ENCODE measurements at regions not wholly inside any gene's neighbourhood (a gene's known extent, or its start where the extent isn't known, plus 50 kb on each side); places are given as distances from the start of the nearest gene placed in this dataset.
"Not testable (repeated sequence)": the region's sequence is repeated elsewhere in the genome, so short reads cannot be mapped to it uniquely, and the experiment has no call there.

DNA sequence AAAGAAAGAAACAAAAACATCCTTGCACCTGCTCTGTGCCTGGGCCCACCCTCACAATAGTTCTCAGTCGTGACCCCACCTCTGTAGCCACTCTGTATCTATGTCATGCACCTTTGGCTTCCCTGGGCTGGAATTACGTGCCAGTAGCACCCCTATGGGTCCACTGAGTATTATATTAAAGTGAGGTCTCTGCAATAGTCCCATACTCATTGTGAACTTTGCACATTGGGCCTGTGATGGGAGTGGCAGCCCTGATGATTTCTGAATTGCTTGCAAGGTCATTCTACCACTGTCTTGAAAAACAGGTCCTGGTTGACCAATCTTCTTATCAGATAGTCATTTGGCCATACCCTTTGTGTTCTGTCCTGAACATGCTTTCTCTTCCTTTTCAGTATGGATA lies 1012.1 kb downstream of the RAB28 start:
- H3K36me3 ChIP-seq (ENCODE audit: insufficient read depth, low read length), result no peaks in the 10 kb centered on the region
- TF ChIP-seq FOXP2 (optimal IDR thresholded peaks at IDR 0.05; ENCODE audit: control extremely low read depth, extremely low read length, insufficient read depth), result no peak
- no peak for TF ChIP-seq POLR2AphosphoS5 (IDR thresholded peaks at IDR 0.05; ENCODE audit: borderline replicate concordance, low read depth, low read length)
- TF ChIP-seq EZH2 (IDR thresholded peaks at IDR 0.05), result no peak
- no peak overlapping the region for H3K4me3 ChIP-seq
- no peak overlapping the region for H3K9ac ChIP-seq (ENCODE audit: insufficient read length)
- H3K27ac ChIP-seq, result no peak overlapping the region
- no peak for DNase-seq (ENCODE audit: low read depth, low spot score)
- H3K9me3 ChIP-seq (ENCODE audit: low read depth, low read length), result no peaks in the 10 kb centered on the region

DNA sequence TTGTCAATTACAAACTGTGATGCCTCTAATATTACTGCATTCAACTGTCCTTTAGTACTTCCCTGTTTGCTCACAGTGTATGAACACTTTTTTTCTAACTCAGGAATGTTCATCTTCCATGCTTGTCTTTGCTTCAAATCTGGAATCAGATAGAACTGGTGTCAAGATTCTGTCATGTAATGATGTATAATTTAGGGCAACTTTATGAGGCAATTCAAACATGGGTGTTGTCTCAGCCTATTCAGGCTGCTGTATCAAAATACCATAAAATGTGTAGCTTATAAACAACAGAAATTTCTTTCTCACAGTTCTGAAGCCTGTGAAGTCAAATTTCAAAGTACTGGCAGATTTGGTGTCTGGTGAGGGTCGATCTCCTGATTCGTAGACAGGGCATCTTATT lies 1012.9 kb downstream of the RAB28 start:
- Histone ChIP-seq H3K9ac (ENCODE audit: insufficient read length) (no peak overlapping the region), H3K4me3 (no peak overlapping the region), H3K9me3 (ENCODE audit: low read depth, low read length) (no peaks in the 10 kb centered on the region), H3K27ac (no peak overlapping the region), H3K36me3 (ENCODE audit: insufficient read depth, low read length) (no peaks in the 10 kb centered on the region)
- no peak for DNase-seq (ENCODE audit: low read depth, low spot score)
- TF ChIP-seq EZH2 (IDR thresholded peaks at IDR 0.05) (no peak), FOXP2 (optimal IDR thresholded peaks at IDR 0.05; ENCODE audit: control extremely low read depth, extremely low read length, insufficient read depth) (no peak), POLR2AphosphoS5 (IDR thresholded peaks at IDR 0.05; ENCODE audit: borderline replicate concordance, low read depth, low read length) (no peak)

DNA sequence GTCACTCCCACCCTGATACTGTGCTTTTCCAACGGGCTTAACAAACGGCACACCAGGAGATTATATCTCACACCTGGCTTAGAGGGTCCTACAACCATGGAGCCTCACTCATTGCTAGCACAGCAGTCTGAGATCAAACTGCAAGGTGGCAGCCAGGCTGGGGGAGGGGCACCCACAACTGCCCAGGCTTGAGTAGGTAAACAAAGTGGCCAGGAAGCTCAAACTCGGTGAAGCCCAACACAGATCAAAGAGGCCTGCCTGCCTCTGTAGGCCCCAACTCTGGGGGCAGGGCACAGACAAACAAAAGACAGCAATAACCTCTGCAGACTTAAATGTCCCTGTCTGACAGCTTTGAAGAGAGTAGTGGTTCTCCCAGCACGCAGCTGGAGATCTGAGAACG lies 1022.6 kb downstream of the RAB28 start:
- not testable (repeated sequence) for H3K4me3 ChIP-seq; H3K36me3 ChIP-seq (ENCODE audit: insufficient read depth, low read length); H3K9me3 ChIP-seq (ENCODE audit: low read depth, low read length); H3K27ac ChIP-seq; H3K9ac ChIP-seq (ENCODE audit: insufficient read length); DNase-seq (ENCODE audit: low read depth, low spot score)

DNA sequence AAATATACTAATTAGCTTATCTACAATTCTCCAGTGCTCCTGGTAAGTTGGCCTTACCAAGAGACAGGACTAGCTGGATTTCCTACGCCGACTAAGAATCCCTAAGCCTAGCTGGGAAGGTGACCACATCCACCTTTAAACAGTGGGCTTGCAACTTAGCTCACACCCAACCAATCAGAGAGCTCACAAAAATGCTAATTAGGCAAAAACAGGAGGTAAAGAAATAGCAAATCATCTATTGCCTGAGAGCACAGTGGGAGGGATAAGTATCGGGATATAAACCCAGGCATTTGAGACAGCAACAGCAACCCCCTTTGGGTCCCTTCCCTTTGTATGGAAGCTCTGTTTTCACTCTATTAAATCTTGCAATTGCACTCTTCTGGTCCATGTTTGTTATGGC lies 1025.0 kb downstream of the RAB28 start:
- TF ChIP-seq FOXP2 (optimal IDR thresholded peaks at IDR 0.05; ENCODE audit: control extremely low read depth, extremely low read length, insufficient read depth) (no peak), POLR2AphosphoS5 (IDR thresholded peaks at IDR 0.05; ENCODE audit: borderline replicate concordance, low read depth, low read length) (no peak), EZH2 (IDR thresholded peaks at IDR 0.05) (no peak)
- Histone ChIP-seq H3K36me3 (ENCODE audit: insufficient read depth, low read length) (no peaks in the 10 kb centered on the region), H3K9me3 (ENCODE audit: low read depth, low read length) (no peaks in the 10 kb centered on the region), H3K4me3 (no peak overlapping the region), H3K27ac (no peak overlapping the region), H3K9ac (ENCODE audit: insufficient read length) (no peak overlapping the region)
- DNase-seq (ENCODE audit: low read depth, low spot score), result no peak

DNA sequence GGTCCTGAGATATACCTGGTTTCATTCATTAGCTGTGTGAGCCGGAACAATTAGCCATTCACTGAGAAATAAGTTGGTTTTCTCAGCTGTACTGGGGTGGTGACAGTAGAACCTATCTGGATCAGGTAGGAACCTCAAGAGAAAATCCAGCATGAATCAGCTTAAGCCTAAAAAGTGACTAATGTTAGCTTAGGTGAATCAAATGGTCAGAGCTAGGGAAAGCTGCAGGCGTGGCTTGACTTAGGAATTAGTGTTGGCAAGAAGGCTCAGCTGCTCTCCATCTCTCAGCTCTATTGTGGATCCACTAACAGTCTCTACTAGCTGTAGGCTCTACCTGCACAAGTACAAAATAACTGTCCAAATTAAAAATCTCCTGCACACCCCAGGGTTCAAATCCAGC lies 1025.5 kb downstream of the RAB28 start:
- H3K36me3 ChIP-seq (ENCODE audit: insufficient read depth, low read length), result no peaks in the 10 kb centered on the region
- no peak overlapping the region for H3K4me3 ChIP-seq
- DNase-seq (ENCODE audit: low read depth, low spot score), result no peak
- TF ChIP-seq FOXP2 (optimal IDR thresholded peaks at IDR 0.05; ENCODE audit: control extremely low read depth, extremely low read length, insufficient read depth), result no peak
- TF ChIP-seq POLR2AphosphoS5 (IDR thresholded peaks at IDR 0.05; ENCODE audit: borderline replicate concordance, low read depth, low read length), result no peak
- TF ChIP-seq EZH2 (IDR thresholded peaks at IDR 0.05), result no peak
- no peak overlapping the region for H3K27ac ChIP-seq
- H3K9ac ChIP-seq (ENCODE audit: insufficient read length), result no peak overlapping the region
- no peaks in the 10 kb centered on the region for H3K9me3 ChIP-seq (ENCODE audit: low read depth, low read length)

DNA sequence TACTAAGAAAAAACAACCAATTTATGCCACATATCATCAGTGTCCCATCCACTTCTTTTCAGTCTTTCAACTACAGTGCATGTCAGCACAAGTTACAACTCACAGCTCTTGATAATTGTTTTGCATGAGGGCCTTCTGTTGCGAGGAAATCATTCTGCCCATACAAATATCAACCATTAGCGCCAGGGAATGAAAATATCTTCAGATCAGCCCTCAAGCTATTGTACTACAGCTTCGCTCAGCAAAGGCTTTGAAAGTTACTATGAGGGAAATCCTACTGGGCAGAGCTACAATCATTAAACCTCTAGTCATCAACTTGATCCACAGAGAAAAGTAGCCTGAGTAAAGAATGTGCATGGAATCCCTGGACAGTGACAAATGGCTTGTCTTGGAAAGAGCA lies 1023.6 kb upstream of the HS3ST1 start:
- no peak overlapping the region for H3K27ac ChIP-seq
- H3K4me3 ChIP-seq, result no peak overlapping the region
- TF ChIP-seq EZH2 (IDR thresholded peaks at IDR 0.05) (no peak), FOXP2 (optimal IDR thresholded peaks at IDR 0.05; ENCODE audit: control extremely low read depth, extremely low read length, insufficient read depth) (no peak), POLR2AphosphoS5 (IDR thresholded peaks at IDR 0.05; ENCODE audit: borderline replicate concordance, low read depth, low read length) (no peak)
- no peaks in the 10 kb centered on the region for H3K9me3 ChIP-seq (ENCODE audit: low read depth, low read length)
- H3K9ac ChIP-seq (ENCODE audit: insufficient read length), result no peak overlapping the region
- H3K36me3 ChIP-seq (ENCODE audit: insufficient read depth, low read length), result no peaks in the 10 kb centered on the region
- DNase-seq (ENCODE audit: low read depth, low spot score), result no peak

DNA sequence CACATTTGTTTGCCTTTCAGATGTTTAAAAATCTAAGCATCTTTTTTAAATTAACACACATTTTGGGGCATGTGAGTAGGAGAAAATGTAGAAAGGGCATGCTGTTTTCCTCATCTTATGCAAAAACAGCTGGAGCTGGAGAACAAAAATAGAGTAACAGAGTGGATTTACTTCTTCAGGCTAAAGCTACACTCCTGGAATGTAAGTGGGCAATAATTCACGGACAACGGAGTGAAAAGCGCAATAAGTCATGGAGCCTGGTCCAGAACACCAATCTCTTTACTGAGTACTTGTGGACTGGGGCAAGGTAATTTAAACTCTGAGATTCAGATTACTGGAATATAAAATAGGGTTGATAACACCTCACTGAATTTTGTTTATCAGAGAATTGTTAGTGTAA lies 1018.8 kb upstream of the HS3ST1 start:
- no peak for DNase-seq (ENCODE audit: low read depth, low spot score)
- H3K36me3 ChIP-seq (ENCODE audit: insufficient read depth, low read length), result no peaks in the 10 kb centered on the region
- H3K9me3 ChIP-seq (ENCODE audit: low read depth, low read length), result no peaks in the 10 kb centered on the region
- H3K4me3 ChIP-seq, result no peak overlapping the region
- no peak overlapping the region for H3K9ac ChIP-seq (ENCODE audit: insufficient read length)
- TF ChIP-seq EZH2 (IDR thresholded peaks at IDR 0.05), result no peak
- TF ChIP-seq FOXP2 (optimal IDR thresholded peaks at IDR 0.05; ENCODE audit: control extremely low read depth, extremely low read length, insufficient read depth), result no peak
- TF ChIP-seq POLR2AphosphoS5 (IDR thresholded peaks at IDR 0.05; ENCODE audit: borderline replicate concordance, low read depth, low read length), result no peak
- no peak overlapping the region for H3K27ac ChIP-seq

DNA sequence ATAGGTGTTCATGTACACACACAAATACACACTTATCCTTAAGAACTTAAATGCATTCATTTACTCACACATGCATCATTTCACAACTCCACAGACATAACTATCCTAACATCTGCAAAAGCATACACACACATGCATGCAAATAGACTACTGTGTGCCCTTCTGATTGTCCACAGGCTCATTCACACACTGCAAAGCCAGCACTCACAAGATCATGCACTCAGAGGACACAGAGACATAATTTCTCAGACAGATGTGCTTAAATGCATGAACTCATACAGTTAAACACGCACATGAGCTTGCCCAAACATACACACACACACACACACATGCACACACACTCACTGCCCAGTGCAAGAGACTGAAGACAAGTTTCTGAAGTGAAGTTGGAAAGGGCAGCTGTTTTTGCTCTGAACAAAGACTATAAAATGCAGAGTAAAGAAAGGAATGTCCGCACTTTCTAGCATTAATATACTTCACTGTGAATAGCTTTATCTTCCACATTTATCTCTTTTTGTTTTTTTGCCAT lies 1018.0 kb upstream of the HS3ST1 start:
- DNase-seq (ENCODE audit: low read depth, low spot score), result no peak
- Histone ChIP-seq H3K9ac (ENCODE audit: insufficient read length) (no peak overlapping the region), H3K36me3 (ENCODE audit: insufficient read depth, low read length) (no peaks in the 10 kb centered on the region), H3K4me3 (no peak overlapping the region), H3K9me3 (ENCODE audit: low read depth, low read length) (no peaks in the 10 kb centered on the region), H3K27ac (no peak overlapping the region)
- TF ChIP-seq FOXP2 (optimal IDR thresholded peaks at IDR 0.05; ENCODE audit: control extremely low read depth, extremely low read length, insufficient read depth), result no peak
- no peak for TF ChIP-seq POLR2AphosphoS5 (IDR thresholded peaks at IDR 0.05; ENCODE audit: borderline replicate concordance, low read depth, low read length)
- TF ChIP-seq EZH2 (IDR thresholded peaks at IDR 0.05), result no peak

DNA sequence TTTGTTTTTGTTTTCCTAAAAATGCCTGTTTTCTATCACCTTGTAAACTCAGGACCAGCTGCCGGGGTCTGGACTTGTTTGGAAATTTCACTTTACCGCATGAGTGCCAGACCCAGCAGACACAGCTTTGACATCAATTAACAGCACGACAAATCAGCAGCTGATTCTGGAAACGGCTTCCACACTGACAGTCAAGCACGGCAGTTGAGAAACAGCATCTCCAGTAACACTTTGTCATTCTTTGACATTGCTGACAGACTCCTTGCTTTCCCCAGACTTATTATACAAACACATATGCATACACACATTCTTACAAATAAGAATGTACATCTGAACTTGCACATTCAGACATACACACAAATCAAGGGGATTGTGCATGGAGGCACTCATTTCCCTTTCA lies 1017.6 kb upstream of the HS3ST1 start:
- Histone ChIP-seq H3K9me3 (ENCODE audit: low read depth, low read length) (no peaks in the 10 kb centered on the region), H3K4me3 (no peak overlapping the region), H3K9ac (ENCODE audit: insufficient read length) (no peak overlapping the region), H3K27ac (no peak overlapping the region), H3K36me3 (ENCODE audit: insufficient read depth, low read length) (no peaks in the 10 kb centered on the region)
- TF ChIP-seq EZH2 (IDR thresholded peaks at IDR 0.05) (no peak), POLR2AphosphoS5 (IDR thresholded peaks at IDR 0.05; ENCODE audit: borderline replicate concordance, low read depth, low read length) (no peak), FOXP2 (optimal IDR thresholded peaks at IDR 0.05; ENCODE audit: control extremely low read depth, extremely low read length, insufficient read depth) (no peak)
- DNase-seq (ENCODE audit: low read depth, low spot score), result no peak
